Liver (tissue), 8 donors: ENCODE measurements at regions not wholly inside any gene's neighbourhood (a gene's known extent, or its start where the extent isn't known, plus 50 kb on each side); places are given as distances from the start of the nearest gene placed in this dataset.
"Not testable (repeated sequence)": the region's sequence is repeated elsewhere in the genome, so short reads cannot be mapped to it uniquely, and the experiment has no call there.

Experiments
- DNase-seq: peaks from one replicate; pipeline ENCODE4 v3.0.0-alpha.2; 2017; ENCODE audit warnings: low spot score
- H3K27ac ChIP-seq, 2 donors: one replicate each; pipeline ENCODE4 v1.7.0; 2013; ENCODE audit warnings: inconsistent platforms in 2 of 2, low read length in 2 of 2, control low read depth in 1 of 2, low read depth in 1 of 2, mild to moderate bottlenecking in 1 of 2
- H3K27me3 ChIP-seq, 4 donors: one replicate each; pipeline versions ENCODE4 v1.6.1 to v1.7.0; 2013; ENCODE audit warnings: low read length in 3 of 4, inconsistent platforms in 1 of 4, mild to moderate bottlenecking in 1 of 4, moderate library complexity in 1 of 4; ENCODE audit not compliant: control insufficient read depth in 4 of 4, insufficient read depth in 4 of 4
- H3K36me3 ChIP-seq, 4 donors: one replicate each; pipeline versions ENCODE4 v1.6.1 to v1.7.0; 2013; ENCODE audit warnings: low read length in 3 of 4, mild to moderate bottlenecking in 3 of 4, low read depth in 1 of 4, moderate library complexity in 1 of 4; ENCODE audit not compliant: control insufficient read depth in 4 of 4, insufficient read depth in 3 of 4
- H3K4me1 ChIP-seq, 4 donors: one replicate each; pipeline versions ENCODE4 v1.6.1 to v1.7.0; 2013; ENCODE audit warnings: low read length in 3 of 4, mild to moderate bottlenecking in 3 of 4, moderate library complexity in 1 of 4; ENCODE audit not compliant: control insufficient read depth in 4 of 4, insufficient read depth in 4 of 4
- H3K4me3 ChIP-seq, 3 donors: one replicate each; pipeline versions ENCODE4 v1.6.1 to v1.7.0; 2013; ENCODE audit warnings: low read length in 3 of 3, control low read depth in 1 of 3, low read depth in 1 of 3, mild to moderate bottlenecking in 1 of 3
- H3K9ac ChIP-seq, 2 donors: one replicate each; pipeline ENCODE4 v1.7.0; 2013; ENCODE audit warnings: low read length in 2 of 2, mild to moderate bottlenecking in 2 of 2, moderate library complexity in 2 of 2, control low read depth in 1 of 2, low read depth in 1 of 2
- H3K9me3 ChIP-seq, 4 donors: one replicate each; pipeline versions ENCODE4 v1.6.1 to v1.7.0; 2013; ENCODE audit warnings: low read length in 3 of 4; ENCODE audit not compliant: control insufficient read depth in 4 of 4
- CTCF ChIP-seq: fragments of 150-350 bp; IDR thresholded peaks from 2 replicates; pipeline ENCODE4 v1.5.1; 2017; ENCODE audit warnings: improper control_type of control experiment, low read depth, low read length; ENCODE audit not compliant: missing input control
- EGR1 ChIP-seq, 2 donors: IDR thresholded peaks; 2 replicates each; pipeline ENCODE4 v1.6.1; 2016 to 2018; ENCODE audit warnings: antibody characterized with exemption in 2 of 2, low read depth in 2 of 2
- FOXA2 ChIP-seq: IDR thresholded peaks from 2 replicates; pipeline ENCODE4 v1.6.1; 2016; ENCODE audit warnings: antibody characterized with exemption
- HNF4A ChIP-seq, 2 donors: conservative IDR thresholded peaks; 2 replicates each; pipeline ENCODE4 v1.6.1; 2016; ENCODE audit warnings: antibody characterized with exemption in 2 of 2, mild to moderate bottlenecking in 2 of 2
- HNF4G ChIP-seq: IDR thresholded peaks from 2 replicates; pipeline ENCODE4 v1.6.1; 2016; ENCODE audit warnings: antibody characterized with exemption
- MAX ChIP-seq: IDR thresholded peaks from 2 replicates; pipeline ENCODE4 v1.6.1; 2016; ENCODE audit warnings: antibody characterized with exemption
- SP1 ChIP-seq: IDR thresholded peaks from 2 replicates; pipeline ENCODE4 v1.6.1; 2018; ENCODE audit warnings: antibody characterized with exemption, mild to moderate bottlenecking
- TAF1 ChIP-seq: conservative IDR thresholded peaks from 2 replicates; pipeline ENCODE4 v1.6.1; 2016; ENCODE audit warnings: antibody characterized with exemption, mild to moderate bottlenecking
- YY1 ChIP-seq: IDR thresholded peaks from 2 replicates; pipeline ENCODE4 v1.6.1; 2016; ENCODE audit warnings: antibody characterized with exemption, mild to moderate bottlenecking
- ZBTB33 ChIP-seq: IDR thresholded peaks from 2 replicates; pipeline ENCODE4 v1.6.1; 2016; ENCODE audit warnings: antibody characterized with exemption
- WGBS: extraction: QIAGEN DNeasy Blood & Tissue Kit; methylation state at CpG from one replicate; pipeline ENCODE4 v1.1.7; 2013; 5-methylcytosine and 5-hydroxymethylcytosine counted together
- donor health status: healthy.
- donor health status: healthy.
- donor health status: healthy.
- donor health status: healthy.
- donor health status: healthy.

- DNase-seq = no peak
- Histone ChIP-seq H3K4me3 (no peak overlapping the region), H3K9ac (no peak overlapping the region), H3K27me3 (no peaks in the 10 kb centered on the region), H3K4me1 (no peaks in the 10 kb centered on the region), H3K9me3 (no peaks in the 10 kb centered on the region), H3K36me3 (no peaks in the 10 kb centered on the region), H3K27ac (no peak overlapping the region)
- 54% methylated on average over 1 of the region's 1 CpG for WGBS
- TF ChIP-seq HNF4G (no peak), HNF4A (conservative IDR thresholded peaks at IDR 0.05) (no peak), SP1 (no peak)
Observed at GRCh38 chr5:16987776-16988175, 51.7 kb upstream of the MYO10 start.

GRCh38 chr5:16990817-16991520 is 54.9 kb upstream of the MYO10 start:
- not testable (repeated sequence) for H3K4me3 ChIP-seq, H3K27me3 ChIP-seq, H3K9me3 ChIP-seq, H3K27ac ChIP-seq, H3K36me3 ChIP-seq, H3K4me1 ChIP-seq, DNase-seq, H3K9ac ChIP-seq
- WGBS = 97% methylated on average over 42 of the region's 43 CpGs

GRCh38 chr5:16992006-16992405 is 55.9 kb upstream of the MYO10 start:
- Histone ChIP-seq H3K4me3 (no peak overlapping the region), H3K27me3 (no peaks in the 10 kb centered on the region), H3K9ac (no peak overlapping the region), H3K27ac (no peak overlapping the region), H3K36me3 (no peaks in the 10 kb centered on the region), H3K4me1 (no peaks in the 10 kb centered on the region), H3K9me3 (no peaks in the 10 kb centered on the region)
- no peak for DNase-seq
- WGBS = 91% methylated on average over 2 of the region's 2 CpGs
- TF ChIP-seq YY1 (no peak), HNF4A (conservative IDR thresholded peaks at IDR 0.05) (no peak), CTCF (no peak), HNF4G (no peak), ZBTB33 (no peak), MAX (no peak), TAF1 (no peak), FOXA2 (no peak), EGR1 (IDR thresholded peaks at IDR 0.05; ENCODE audit: low read depth in 2 of 2) (no peak)
